Neural cell (in vitro differentiated cells): ENCODE measurements at regions not wholly inside any gene's neighbourhood (a gene's known extent, or its start where the extent isn't known, plus 50 kb on each side); places are given as distances from the start of the nearest gene placed in this dataset.

Experiments
- H2AFZ ChIP-seq: fragments of 200-600, 300-800 bp; sonication (generic), shearing (Covaris generic); 2 replicates; pipeline ENCODE4 v1.6.0; 2014; ENCODE audit warnings: low read depth, mild to moderate bottlenecking, antibody characterized with exemption, low read length, moderate library complexity
- H3F3A ChIP-seq: fragments of 200-600 bp; shearing (Covaris generic); 2 replicates; pipeline ENCODE4 v1.6.1; 2016; ENCODE audit warnings: mild to moderate bottlenecking, moderate library complexity, mixed read lengths, antibody characterized with exemption, low read length; ENCODE audit not compliant: insufficient read depth, poor library complexity, severe bottlenecking
- H3K27ac ChIP-seq: fragments of 200-600, 300-800 bp; sonication (generic), shearing (Covaris generic); 2 replicates; pipeline ENCODE4 v1.5.1; 2014; ENCODE audit warnings: mild to moderate bottlenecking, low read length, moderate library complexity
- H3K27me3 ChIP-seq: fragments of 300-800, 200-600 bp; sonication (generic), shearing (Covaris generic); 2 replicates; pipeline ENCODE4 v1.6.0; 2014; ENCODE audit warnings: mild to moderate bottlenecking, low read depth, low read length, moderate library complexity; ENCODE audit not compliant: insufficient read depth
- H3K36me3 ChIP-seq: fragments of 300-800, 200-600 bp; sonication (generic), shearing (Covaris generic); 2 replicates; pipeline ENCODE4 v1.5.1; 2014; ENCODE audit warnings: mild to moderate bottlenecking, antibody characterized with exemption, low read length, moderate library complexity; ENCODE audit not compliant: insufficient read depth
- H3K4me2 ChIP-seq: fragments of 300-800, 200-600 bp; sonication (generic), shearing (Covaris generic); 2 replicates; pipeline ENCODE4 v1.6.0; 2014; ENCODE audit warnings: mild to moderate bottlenecking, low read length
- H3K4me3 ChIP-seq: fragments of 300-800, 200-600 bp; sonication (generic), shearing (Covaris generic); 2 replicates; pipeline ENCODE4 v1.5.1; 2014; ENCODE audit warnings: mild to moderate bottlenecking, low read length, moderate library complexity
- H3K79me2 ChIP-seq: fragments of 200-600 bp; shearing (Covaris generic); replicated peaks from 2 replicates; pipeline ENCODE4 v1.6.0; 2014; ENCODE audit warnings: mild to moderate bottlenecking, low read length, moderate library complexity; ENCODE audit not compliant: insufficient read depth
- H3K9ac ChIP-seq: fragments of 300-800, 200-600 bp; sonication (generic), shearing (Covaris generic); 2 replicates; pipeline ENCODE4 v1.6.1; 2016; ENCODE audit warnings: mild to moderate bottlenecking, low read length, mixed read lengths
- H3K9me2 ChIP-seq: fragments of 200-600 bp; shearing (Covaris generic); 2 replicates; pipeline ENCODE4 v1.6.1; 2016; ENCODE audit warnings: mild to moderate bottlenecking, low read length, mixed read lengths; ENCODE audit not compliant: insufficient read depth
- H3K9me3 ChIP-seq: fragments of 200-600, 300-800 bp; sonication (generic), shearing (Covaris generic); 2 replicates; pipeline ENCODE4 v1.6.1; 2016; ENCODE audit warnings: mild to moderate bottlenecking, mixed run types, low read length, moderate library complexity, mixed read lengths
- H4K20me1 ChIP-seq: fragments of 200-600 bp; shearing (Covaris generic); 2 replicates; pipeline ENCODE4 v1.6.1; 2016; ENCODE audit warnings: mild to moderate bottlenecking, mixed run types; ENCODE audit not compliant: insufficient read depth
- EP300 ChIP-seq: fragments of 450-650 bp; conservative IDR thresholded peaks from 2 replicates; pipeline ENCODE4 v1.6.1; 2014; ENCODE audit warnings: antibody characterized with exemption, mild to moderate bottlenecking, moderate library complexity; ENCODE audit not compliant: poor library complexity, severe bottlenecking
- EZH2 ChIP-seq: fragments of 200-600, 300-800 bp; shearing (Covaris generic), sonication (generic); IDR thresholded peaks from 2 replicates; pipeline ENCODE4 v1.6.1; 2014; ENCODE audit warnings: antibody characterized with exemption, low read length, borderline replicate concordance, mild to moderate bottlenecking; ENCODE audit not compliant: insufficient read depth, poor library complexity, severe bottlenecking
- MXI1 ChIP-seq: fragments of 450-650 bp; conservative IDR thresholded peaks from 2 replicates; pipeline ENCODE4 v1.6.1; 2014; ENCODE audit warnings: antibody characterized with exemption, mild to moderate bottlenecking; ENCODE audit not compliant: poor library complexity, severe bottlenecking
- POLR2AphosphoS5 ChIP-seq: IDR thresholded peaks from 2 replicates; pipeline ENCODE4 v1.6.1; 2012
- RAD21 ChIP-seq: fragments of 450-650 bp; conservative IDR thresholded peaks from 2 replicates; pipeline ENCODE4 v1.6.1; 2014; ENCODE audit warnings: antibody characterized with exemption, mild to moderate bottlenecking, moderate library complexity
- SMC3 ChIP-seq: fragments of 450-650 bp; conservative IDR thresholded peaks from 2 replicates; pipeline ENCODE4 v1.6.1; 2014; ENCODE audit warnings: antibody characterized with exemption, mild to moderate bottlenecking, moderate library complexity; ENCODE audit not compliant: poor library complexity
- TAF1 ChIP-seq: IDR thresholded peaks from 2 replicates; pipeline ENCODE4 v1.6.1; 2012; ENCODE audit warnings: low read depth
- TF ChIP-seq, protein P1 (sequence below): IDR thresholded peaks from 2 replicates; pipeline ENCODE4 v1.6.1; 2012; ENCODE audit warnings: borderline replicate concordance
- TF ChIP-seq, protein P2 (sequence below): fragments of 450-650 bp; IDR thresholded peaks from 2 replicates; pipeline ENCODE4 v1.5.1; 2014; ENCODE audit warnings: antibody characterized with exemption, mild to moderate bottlenecking, moderate library complexity; ENCODE audit not compliant: poor library complexity, severe bottlenecking

- Histone ChIP-seq H2AFZ (no peak overlapping the region), H4K20me1 (no peaks in the 10 kb centered on the region), H3K4me3 (no peak overlapping the region), H3K4me2 (no peak overlapping the region), H3K9me3 (no peaks in the 10 kb centered on the region), H3K36me3 (no peaks in the 10 kb centered on the region), H3K9ac (no peak overlapping the region), H3K27ac (no peak overlapping the region), H3K79me2 (no peaks in the 10 kb centered on the region), H3K9me2 (no peaks in the 10 kb centered on the region), H3F3A (no peaks in the 10 kb centered on the region), H3K27me3 (no peaks in the 10 kb centered on the region)
- TF ChIP-seq EZH2 (no peak), TAF1 (no peak), RAD21 (no peak), POLR2AphosphoS5 (no peak), EP300 (no peak)
These were observed 188.0 kb upstream of the TAB2 start for GRCh38 chr6:149129371-149130077.

DNA sequence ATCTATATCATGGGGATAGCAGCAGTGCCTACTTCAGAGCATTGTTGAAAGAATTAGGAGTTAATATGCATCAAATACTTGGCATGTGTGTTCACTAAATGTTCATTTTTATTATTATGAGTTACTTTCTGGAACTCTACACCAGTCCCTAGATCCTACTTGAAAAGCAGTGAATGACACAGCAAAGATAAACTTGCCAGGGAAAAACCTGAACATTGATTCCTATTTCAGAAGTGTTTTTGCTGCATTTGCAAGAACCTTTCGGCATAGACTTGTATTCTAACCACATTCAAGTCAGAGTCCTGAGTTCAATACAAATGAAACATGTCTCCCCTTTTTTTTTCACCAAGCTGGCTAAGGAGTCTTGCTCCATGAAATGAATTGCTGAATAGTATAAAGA lies 187.4 kb upstream of the TAB2 start:
- Histone ChIP-seq H3K4me3 (no peak overlapping the region), H3K27me3 (no peaks in the 10 kb centered on the region), H3K9me2 (no peaks in the 10 kb centered on the region), H3K36me3 (no peaks in the 10 kb centered on the region), H3K9ac (no peak overlapping the region), H3K79me2 (no peaks in the 10 kb centered on the region), H4K20me1 (no peaks in the 10 kb centered on the region), H3F3A (no peaks in the 10 kb centered on the region), H2AFZ (no peak overlapping the region), H3K4me2 (no peak overlapping the region), H3K27ac (no peak overlapping the region), H3K9me3 (no peaks in the 10 kb centered on the region)
- no peak for TF ChIP-seq TAF1
- TF ChIP-seq MXI1, result no peak
- TF ChIP-seq, protein P1, sequence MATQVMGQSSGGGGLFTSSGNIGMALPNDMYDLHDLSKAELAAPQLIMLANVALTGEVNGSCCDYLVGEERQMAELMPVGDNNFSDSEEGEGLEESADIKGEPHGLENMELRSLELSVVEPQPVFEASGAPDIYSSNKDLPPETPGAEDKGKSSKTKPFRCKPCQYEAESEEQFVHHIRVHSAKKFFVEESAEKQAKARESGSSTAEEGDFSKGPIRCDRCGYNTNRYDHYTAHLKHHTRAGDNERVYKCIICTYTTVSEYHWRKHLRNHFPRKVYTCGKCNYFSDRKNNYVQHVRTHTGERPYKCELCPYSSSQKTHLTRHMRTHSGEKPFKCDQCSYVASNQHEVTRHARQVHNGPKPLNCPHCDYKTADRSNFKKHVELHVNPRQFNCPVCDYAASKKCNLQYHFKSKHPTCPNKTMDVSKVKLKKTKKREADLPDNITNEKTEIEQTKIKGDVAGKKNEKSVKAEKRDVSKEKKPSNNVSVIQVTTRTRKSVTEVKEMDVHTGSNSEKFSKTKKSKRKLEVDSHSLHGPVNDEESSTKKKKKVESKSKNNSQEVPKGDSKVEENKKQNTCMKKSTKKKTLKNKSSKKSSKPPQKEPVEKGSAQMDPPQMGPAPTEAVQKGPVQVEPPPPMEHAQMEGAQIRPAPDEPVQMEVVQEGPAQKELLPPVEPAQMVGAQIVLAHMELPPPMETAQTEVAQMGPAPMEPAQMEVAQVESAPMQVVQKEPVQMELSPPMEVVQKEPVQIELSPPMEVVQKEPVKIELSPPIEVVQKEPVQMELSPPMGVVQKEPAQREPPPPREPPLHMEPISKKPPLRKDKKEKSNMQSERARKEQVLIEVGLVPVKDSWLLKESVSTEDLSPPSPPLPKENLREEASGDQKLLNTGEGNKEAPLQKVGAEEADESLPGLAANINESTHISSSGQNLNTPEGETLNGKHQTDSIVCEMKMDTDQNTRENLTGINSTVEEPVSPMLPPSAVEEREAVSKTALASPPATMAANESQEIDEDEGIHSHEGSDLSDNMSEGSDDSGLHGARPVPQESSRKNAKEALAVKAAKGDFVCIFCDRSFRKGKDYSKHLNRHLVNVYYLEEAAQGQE, result no peak

DNA sequence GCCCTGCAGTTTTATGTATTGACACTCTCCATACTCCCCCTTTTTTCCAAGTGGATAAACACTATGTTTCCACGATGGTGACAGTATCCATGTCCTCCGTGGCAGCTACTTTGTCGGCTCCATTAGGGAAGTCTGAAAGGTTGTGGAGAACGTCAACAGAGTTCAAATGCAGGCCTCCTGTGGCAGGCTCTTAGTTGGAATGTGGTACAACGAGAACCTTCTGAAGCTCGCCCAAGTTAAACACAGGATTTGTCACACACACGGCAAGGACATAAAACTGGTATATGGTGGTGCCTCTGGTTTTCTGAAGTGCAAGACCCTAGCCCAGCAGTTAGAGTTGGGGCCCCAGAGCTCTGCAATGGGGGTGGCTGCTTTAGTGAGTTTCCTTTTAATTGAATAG lies 187.0 kb upstream of the TAB2 start:
- H3K4me2 ChIP-seq, result no peak overlapping the region
- no peaks in the 10 kb centered on the region for H3K9me2 ChIP-seq
- H3K27ac ChIP-seq, result no peak overlapping the region

More for the DNA sequence above, 187.0 kb upstream of the TAB2 start:
- Histone ChIP-seq H4K20me1 (no peaks in the 10 kb centered on the region), H3K9ac (no peak overlapping the region), H3K9me3 (no peaks in the 10 kb centered on the region), H3K4me3 (no peak overlapping the region), H3F3A (no peaks in the 10 kb centered on the region), H2AFZ (no peak overlapping the region), H3K79me2 (no peaks in the 10 kb centered on the region), H3K27me3 (no peaks in the 10 kb centered on the region), H3K36me3 (no peaks in the 10 kb centered on the region)
- TF ChIP-seq, protein P1, result no peak
- TF ChIP-seq, protein P2, sequence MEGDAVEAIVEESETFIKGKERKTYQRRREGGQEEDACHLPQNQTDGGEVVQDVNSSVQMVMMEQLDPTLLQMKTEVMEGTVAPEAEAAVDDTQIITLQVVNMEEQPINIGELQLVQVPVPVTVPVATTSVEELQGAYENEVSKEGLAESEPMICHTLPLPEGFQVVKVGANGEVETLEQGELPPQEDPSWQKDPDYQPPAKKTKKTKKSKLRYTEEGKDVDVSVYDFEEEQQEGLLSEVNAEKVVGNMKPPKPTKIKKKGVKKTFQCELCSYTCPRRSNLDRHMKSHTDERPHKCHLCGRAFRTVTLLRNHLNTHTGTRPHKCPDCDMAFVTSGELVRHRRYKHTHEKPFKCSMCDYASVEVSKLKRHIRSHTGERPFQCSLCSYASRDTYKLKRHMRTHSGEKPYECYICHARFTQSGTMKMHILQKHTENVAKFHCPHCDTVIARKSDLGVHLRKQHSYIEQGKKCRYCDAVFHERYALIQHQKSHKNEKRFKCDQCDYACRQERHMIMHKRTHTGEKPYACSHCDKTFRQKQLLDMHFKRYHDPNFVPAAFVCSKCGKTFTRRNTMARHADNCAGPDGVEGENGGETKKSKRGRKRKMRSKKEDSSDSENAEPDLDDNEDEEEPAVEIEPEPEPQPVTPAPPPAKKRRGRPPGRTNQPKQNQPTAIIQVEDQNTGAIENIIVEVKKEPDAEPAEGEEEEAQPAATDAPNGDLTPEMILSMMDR, result no peak
- TF ChIP-seq POLR2AphosphoS5 (no peak), EP300 (no peak), TAF1 (no peak), SMC3 (no peak), EZH2 (no peak), MXI1 (no peak), RAD21 (no peak)
